ENCODE measurements at regions not wholly inside any gene's neighbourhood (a gene's known extent, or its start where the extent isn't known, plus 50 kb on each side); places are given as distances from the start of the nearest gene placed in this dataset.

GRCh38 chr11:96658436-96658835 is 268.6 kb downstream of the JRKL start (continued):
- TF ChIP-seq ZNF316 (IDR thresholded peaks at IDR 0.05), result peak; percentile 77
- no peak for TF ChIP-seq ZNF239 (CRISPR knock-in tag; IDR thresholded peaks at IDR 0.05)
- no peak for TF ChIP-seq MECOM (CRISPR knock-in tag; IDR thresholded peaks at IDR 0.05)
- no peak for TF ChIP-seq SMAD1 (IDR thresholded peaks at IDR 0.05; ENCODE audit: low read depth, low read length, partially characterized antibody)
- no peak for TF ChIP-seq POLR2A (conservative IDR thresholded peaks at IDR 0.05)
- no peak for TF ChIP-seq ETS2 (tag; IDR thresholded peaks at IDR 0.05; ENCODE audit: borderline replicate concordance, poor library complexity, severe bottlenecking)
- no peak for TF ChIP-seq ZNF212 (CRISPR knock-in tag; IDR thresholded peaks at IDR 0.05)
- no peak for TF ChIP-seq ZNF584 (CRISPR knock-in tag; IDR thresholded peaks at IDR 0.05; ENCODE audit: low read depth)
- no peak for TF ChIP-seq HMG20A (CRISPR knock-in tag; conservative IDR thresholded peaks at IDR 0.05)
- TF ChIP-seq TEAD2 (tag; IDR thresholded peaks at IDR 0.05), result no peak
- TF ChIP-seq STAT5B (CRISPR knock-in tag; IDR thresholded peaks at IDR 0.05), result no peak
- TF ChIP-seq ZNF124 (CRISPR knock-in tag; IDR thresholded peaks at IDR 0.05), result no peak
- TF ChIP-seq FOXJ2 (tag; IDR thresholded peaks at IDR 0.05), result no peak
- TF ChIP-seq MEIS2 (IDR thresholded peaks at IDR 0.05; ENCODE audit: partially characterized antibody), result peak; percentile 80
- no peak for TF ChIP-seq MYNN (IDR thresholded peaks at IDR 0.05)
- TF ChIP-seq MYNN (CRISPR knock-in tag; IDR thresholded peaks at IDR 0.05), result no peak
- TF ChIP-seq PTBP1 (IDR thresholded peaks at IDR 0.05; ENCODE audit: low read depth, low read length), result no peak
- TF ChIP-seq ATF1 (CRISPR knock-in tag; IDR thresholded peaks at IDR 0.05), result no peak
- peak; percentile 61 for TF ChIP-seq ATF1 (tag; IDR thresholded peaks at IDR 0.05)
- TF ChIP-seq SUPT5H (IDR thresholded peaks at IDR 0.05), result no peak
- peak; percentile 43; the same call in 1 of the 2 replicates for TF ChIP-seq MAFF (IDR thresholded peaks at IDR 0.05; ENCODE audit: low read length)
- no peak for TF ChIP-seq ZNF41 (CRISPR knock-in tag; conservative IDR thresholded peaks at IDR 0.05)
- TF ChIP-seq CBFA2T3 (IDR thresholded peaks at IDR 0.05), result peak; percentile 49
- no peak for TF ChIP-seq MEF2D (tag; conservative IDR thresholded peaks at IDR 0.05; ENCODE audit: low read depth)
- peak; percentile 55; the same call in 1 of the 2 replicates for TF ChIP-seq TEAD4 (IDR thresholded peaks at IDR 0.05; ENCODE audit: low read length)
- TF ChIP-seq TEAD4 (CRISPR knock-in tag; IDR thresholded peaks at IDR 0.05; ENCODE audit: borderline replicate concordance), result no peak
- no peak for TF ChIP-seq ZC3H11A (IDR thresholded peaks at IDR 0.05; ENCODE audit: low read depth, low read length)
- TF ChIP-seq DPF2 (IDR thresholded peaks at IDR 0.05), result peak; percentile 57
- no peak for TF ChIP-seq TRIM25 (IDR thresholded peaks at IDR 0.05; ENCODE audit: borderline replicate concordance)
- no peak for TF ChIP-seq SP1 (CRISPR knock-in tag; IDR thresholded peaks at IDR 0.05)
- no peak for TF ChIP-seq ZNF764 (CRISPR knock-in tag; IDR thresholded peaks at IDR 0.05; ENCODE audit: low read depth)
- TF ChIP-seq MITF (IDR thresholded peaks at IDR 0.05), result no peak
- TF ChIP-seq ZNF436 (CRISPR knock-in tag; IDR thresholded peaks at IDR 0.05), result no peak

Measured in K562 (cell line).